Stimulated activated CD4-positive, alpha-beta T cell treated with anti-CD3 and anti-CD28 coated beads, Interleukin-4, amount 100 ng/mL, for 1 hour (primary cell): ENCODE measurements at regions not wholly inside any gene's neighbourhood (a gene's known extent, or its start where the extent isn't known, plus 50 kb on each side); places are given as distances from the start of the nearest gene placed in this dataset.
"Not testable (repeated sequence)": the region's sequence is repeated elsewhere in the genome, so short reads cannot be mapped to it uniquely, and the experiment has no call there.

Source experiments
- DNase-seq: peaks from one replicate; pipeline ENCODE4 v3.0.0-alpha.2; 2020

DNA sequence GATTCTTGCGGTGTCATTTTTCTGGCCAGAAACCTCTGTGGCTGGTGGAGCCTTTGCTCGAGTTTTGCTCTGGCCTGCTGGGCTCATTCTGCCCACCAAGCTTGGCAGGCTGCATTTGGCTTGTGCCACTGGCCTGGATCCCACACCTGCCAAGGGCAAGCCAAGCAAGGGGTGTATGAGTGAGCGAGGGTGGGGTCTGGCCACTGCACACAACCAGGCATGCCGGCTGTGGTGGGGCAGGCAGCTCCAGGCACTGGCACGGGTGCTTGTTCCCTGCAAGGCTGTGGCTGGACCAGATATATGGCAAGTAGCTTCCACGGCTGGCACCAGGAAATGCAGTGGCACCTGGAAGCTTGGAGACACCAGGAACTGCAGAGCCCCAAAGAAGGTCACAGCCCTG, 68.6 kb upstream of the PPP3CA start:
- DNase-seq, result no peak

DNA sequence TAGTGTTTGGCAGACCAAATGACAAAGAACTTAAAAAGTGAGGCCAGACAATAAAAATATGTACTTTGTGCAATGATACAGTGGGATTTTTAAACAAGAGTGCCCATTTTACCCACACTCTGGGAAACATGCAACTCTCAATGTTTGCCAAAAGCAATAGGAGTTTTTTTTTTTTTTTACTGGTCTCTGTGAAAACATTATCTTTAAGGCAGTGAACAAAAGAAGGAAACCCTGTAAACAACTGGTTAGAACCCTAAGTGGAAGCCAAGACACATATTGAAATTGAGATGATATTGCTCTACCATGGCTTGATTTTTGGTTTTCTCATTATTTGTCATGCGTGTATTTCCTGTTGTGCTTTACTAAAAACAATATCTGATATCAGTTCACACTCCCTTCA, 67.2 kb upstream of the PPP3CA start:
- no peak for DNase-seq

DNA sequence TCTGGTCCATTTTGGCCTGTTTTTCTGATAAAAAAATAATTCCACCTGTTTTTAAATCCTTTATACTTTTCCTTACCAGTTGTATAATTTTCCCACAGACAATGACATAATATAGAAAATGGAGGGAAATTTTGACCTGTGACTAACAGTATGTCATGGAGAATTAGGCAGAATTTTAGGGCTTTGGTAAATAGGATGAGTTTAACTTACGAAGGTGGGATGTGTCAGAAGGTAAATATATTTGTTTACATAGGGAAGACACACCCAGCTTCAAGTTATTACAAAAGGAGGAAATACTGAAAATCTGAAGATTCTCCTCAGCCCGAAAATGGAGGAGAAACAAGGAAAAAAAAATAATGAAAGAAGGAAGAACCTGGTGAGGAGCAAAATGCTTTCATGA, 64.6 kb upstream of the PPP3CA start:
- no peak for DNase-seq

DNA sequence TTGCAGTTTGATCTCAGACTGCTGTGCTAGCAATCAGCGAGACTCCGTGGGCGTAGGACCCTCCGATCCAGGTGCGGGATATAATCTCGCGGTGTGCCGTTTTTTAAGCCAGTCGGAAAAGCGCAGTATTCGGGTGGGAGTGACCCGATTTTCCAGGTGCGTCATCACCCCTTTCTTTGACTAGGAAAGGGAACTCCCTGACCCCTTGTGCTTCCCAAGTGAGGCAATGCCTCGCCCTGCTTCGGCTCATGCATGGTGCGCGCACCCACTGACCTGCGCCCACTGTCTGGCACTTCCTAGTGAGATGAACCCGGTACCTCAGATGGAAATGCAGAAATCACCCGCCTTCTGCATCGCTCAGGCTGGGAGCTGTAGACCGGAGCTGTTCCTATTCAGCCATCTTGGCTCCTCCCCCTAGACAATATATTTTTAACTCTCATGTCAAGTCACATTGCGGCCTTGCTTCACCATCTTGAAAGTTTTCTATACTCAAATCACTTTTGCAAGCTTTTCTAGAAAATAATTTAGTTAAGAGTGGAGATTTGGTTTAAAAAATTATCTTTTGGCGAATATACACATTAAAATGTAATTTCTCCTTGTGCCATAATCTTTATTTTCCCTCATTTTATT, 64.1 kb upstream of the PPP3CA start:
- DNase-seq, result not testable (repeated sequence)

- DNase-seq, result no peak
Measured at GRCh38 chr4:101400096-101400495, 52.8 kb upstream of the PPP3CA start.

DNA sequence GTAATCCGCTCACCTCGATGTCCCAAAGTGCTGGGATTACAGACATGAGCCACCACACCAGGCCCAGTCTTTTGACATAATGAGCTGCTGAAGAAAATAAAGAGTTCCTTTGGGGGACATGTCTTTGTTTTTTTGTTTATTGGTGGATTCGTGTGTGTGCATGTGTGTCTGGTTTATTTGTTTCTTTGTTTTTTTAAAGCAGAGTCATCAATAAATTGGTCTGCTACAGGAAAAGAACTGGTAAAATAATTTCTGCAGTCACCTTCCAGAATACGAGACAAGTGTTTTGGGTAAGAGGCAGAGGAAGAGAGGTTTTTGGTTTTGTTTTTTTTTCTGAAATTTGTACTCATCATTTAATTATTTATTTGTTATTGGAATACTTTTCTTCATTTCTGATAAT, 51.5 kb upstream of the PPP3CA start:
- DNase-seq, result no peak
